Glutamatergic neuron (in vitro differentiated cells): ENCODE measurements at regions not wholly inside any gene's neighbourhood (a gene's known extent, or its start where the extent isn't known, plus 50 kb on each side); places are given as distances from the start of the nearest gene placed in this dataset.

Source experiments
- DNase-seq: peaks from one replicate; pipeline ENCODE4 v3.0.0; 2022
- H3K27ac Mint-ChIP-seq: one replicate; pipeline ENCODE4 v1.8.0; 2020; ENCODE audit warnings: mild to moderate bottlenecking, mixed read lengths, inconsistent platforms; ENCODE audit not compliant: unreplicated experiment
- H3K27me3 Mint-ChIP-seq: one replicate; pipeline ENCODE4 v1.8.0; 2020; ENCODE audit warnings: mild to moderate bottlenecking, moderate library complexity, mixed read lengths, inconsistent platforms; ENCODE audit not compliant: unreplicated experiment
- H3K36me3 Mint-ChIP-seq: one replicate; pipeline ENCODE4 v1.8.0; 2020; ENCODE audit warnings: mild to moderate bottlenecking, mixed read lengths, inconsistent platforms; ENCODE audit not compliant: unreplicated experiment
- H3K4me1 Mint-ChIP-seq: one replicate; pipeline ENCODE4 v1.8.0; 2020; ENCODE audit warnings: mild to moderate bottlenecking, low read depth, mixed read lengths, inconsistent platforms; ENCODE audit not compliant: unreplicated experiment
- H3K4me3 Mint-ChIP-seq: one replicate; pipeline ENCODE4 v1.8.0; 2020; ENCODE audit warnings: mild to moderate bottlenecking, mixed read lengths, inconsistent platforms; ENCODE audit not compliant: unreplicated experiment
- H3K9me3 Mint-ChIP-seq: one replicate; pipeline ENCODE4 v1.8.0; 2020; ENCODE audit warnings: mild to moderate bottlenecking, moderate library complexity, mixed read lengths, inconsistent platforms; ENCODE audit not compliant: unreplicated experiment
- TF ChIP-seq, protein P1 (sequence below): fragments of 200-600 bp; sonication (generic); IDR thresholded peaks from one replicate; pipeline ENCODE4 v1.5.0; 2021; ENCODE audit not compliant: partially characterized antibody, unreplicated experiment

GRCh38 chr9:82601293-82601771, 461.6 kb downstream of the RASEF start:
- H3K36me3 Mint-ChIP-seq: no peaks in the 10 kb centered on the region
- H3K27ac Mint-ChIP-seq: no peak overlapping the region
- H3K4me1 Mint-ChIP-seq: peaks cover 11% of the 10 kb centered on the region
- H3K27me3 Mint-ChIP-seq: no peaks in the 10 kb centered on the region
- no peak overlapping the region for H3K4me3 Mint-ChIP-seq
- TF ChIP-seq, protein P1, sequence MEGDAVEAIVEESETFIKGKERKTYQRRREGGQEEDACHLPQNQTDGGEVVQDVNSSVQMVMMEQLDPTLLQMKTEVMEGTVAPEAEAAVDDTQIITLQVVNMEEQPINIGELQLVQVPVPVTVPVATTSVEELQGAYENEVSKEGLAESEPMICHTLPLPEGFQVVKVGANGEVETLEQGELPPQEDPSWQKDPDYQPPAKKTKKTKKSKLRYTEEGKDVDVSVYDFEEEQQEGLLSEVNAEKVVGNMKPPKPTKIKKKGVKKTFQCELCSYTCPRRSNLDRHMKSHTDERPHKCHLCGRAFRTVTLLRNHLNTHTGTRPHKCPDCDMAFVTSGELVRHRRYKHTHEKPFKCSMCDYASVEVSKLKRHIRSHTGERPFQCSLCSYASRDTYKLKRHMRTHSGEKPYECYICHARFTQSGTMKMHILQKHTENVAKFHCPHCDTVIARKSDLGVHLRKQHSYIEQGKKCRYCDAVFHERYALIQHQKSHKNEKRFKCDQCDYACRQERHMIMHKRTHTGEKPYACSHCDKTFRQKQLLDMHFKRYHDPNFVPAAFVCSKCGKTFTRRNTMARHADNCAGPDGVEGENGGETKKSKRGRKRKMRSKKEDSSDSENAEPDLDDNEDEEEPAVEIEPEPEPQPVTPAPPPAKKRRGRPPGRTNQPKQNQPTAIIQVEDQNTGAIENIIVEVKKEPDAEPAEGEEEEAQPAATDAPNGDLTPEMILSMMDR: no peak
- no peaks in the 10 kb centered on the region for H3K9me3 Mint-ChIP-seq
- DNase-seq: no peak

GRCh38 chr9:82604947-82605656, 457.8 kb downstream of the RASEF start:
- Mint-ChIP-seq H3K9me3 (no peaks in the 10 kb centered on the region), H3K4me3 (no peak overlapping the region), H3K4me1 (peaks cover 10% of the 10 kb centered on the region), H3K36me3 (no peaks in the 10 kb centered on the region), H3K27ac (no peak overlapping the region), H3K27me3 (no peaks in the 10 kb centered on the region)
- TF ChIP-seq, protein P1: no peak
- no peak for DNase-seq

DNA sequence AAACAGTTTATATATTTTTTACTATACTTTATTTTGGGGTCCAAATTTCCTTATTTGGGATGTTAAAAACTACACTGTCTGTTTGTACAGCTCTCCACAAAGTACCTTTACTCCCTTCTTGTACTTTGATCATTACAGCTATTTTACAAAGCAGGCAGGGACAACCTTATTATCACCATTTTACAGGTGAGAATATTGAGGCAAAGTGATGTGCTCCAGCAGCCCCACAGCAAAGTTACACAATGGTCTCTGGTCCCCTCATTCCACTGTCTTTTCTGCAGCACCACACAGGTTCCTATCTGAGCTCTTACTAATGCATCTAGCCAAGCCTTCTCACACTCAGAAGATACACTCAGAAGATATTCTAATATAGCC, 457.3 kb downstream of the RASEF start:
- no peaks in the 10 kb centered on the region for H3K27me3 Mint-ChIP-seq
- H3K27ac Mint-ChIP-seq: no peak overlapping the region
- H3K9me3 Mint-ChIP-seq: no peaks in the 10 kb centered on the region
- no peak for DNase-seq
- no peak overlapping the region for H3K4me3 Mint-ChIP-seq
- no peaks in the 10 kb centered on the region for H3K36me3 Mint-ChIP-seq
- peaks cover 10% of the 10 kb centered on the region for H3K4me1 Mint-ChIP-seq
- TF ChIP-seq, protein P1: no peak

GRCh38 chr9:82606071-82606470, 456.9 kb downstream of the RASEF start:
- Mint-ChIP-seq H3K9me3 (no peaks in the 10 kb centered on the region), H3K36me3 (no peaks in the 10 kb centered on the region), H3K4me3 (no peak overlapping the region), H3K4me1 (peaks cover 10% of the 10 kb centered on the region), H3K27ac (no peak overlapping the region), H3K27me3 (no peaks in the 10 kb centered on the region)
- no peak for DNase-seq
- TF ChIP-seq, protein P1: no peak
